ENCODE measurements at regions not wholly inside any gene's neighbourhood (a gene's known extent, or its start where the extent isn't known, plus 50 kb on each side); places are given as distances from the start of the nearest gene placed in this dataset.

DNA sequence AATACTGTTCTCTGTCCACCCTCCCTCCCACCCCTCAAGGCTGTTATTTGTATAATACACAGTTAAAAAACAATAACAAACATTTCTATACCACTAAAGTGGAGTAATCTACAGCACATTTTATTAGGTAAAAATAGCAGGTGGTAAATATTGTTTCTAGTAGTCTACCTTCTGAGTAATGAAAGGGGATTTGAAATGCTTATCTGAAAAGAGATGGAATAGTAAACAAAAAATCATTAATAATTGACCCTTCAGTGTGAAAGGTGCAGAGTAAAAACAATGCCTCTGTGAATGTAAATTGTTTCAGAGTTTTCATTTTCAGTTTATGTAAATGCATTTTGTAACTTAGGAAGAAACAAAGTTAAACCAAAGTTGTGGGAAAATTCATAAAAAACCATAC is 321.2 kb downstream of the SLC16A7 start:
- H3K27ac ChIP-seq (ENCODE audit: low read depth, low read length) = no peak overlapping the region
- no peak overlapping the region for H3K4me3 Mint-ChIP-seq
- DNase-seq (no peak), ATAC-seq (no peak)
- H3K27ac Mint-ChIP-seq = no peak overlapping the region
- no peaks in the 10 kb centered on the region for H3K27me3 ChIP-seq (ENCODE audit: control insufficient read depth in 2 of 2, insufficient read depth in 2 of 2, low read length in 2 of 2)
- H3K9me3 Mint-ChIP-seq = peaks cover 0 to 17% (median 4%) of the 10 kb centered on the region in 11 donors
- no peaks in the 10 kb centered on the region for H3K9me3 ChIP-seq (ENCODE audit: control insufficient read depth in 2 of 3, low read length in 3 of 3)
- ChIA-PET POLR2A (no interaction called here), CTCF (no interaction called here)
- intact Hi-C loops (cut with micrococcal nuclease) = no loop called here
- no peaks in the 10 kb centered on the region for H3K36me3 Mint-ChIP-seq
- no peaks in the 10 kb centered on the region for H3K36me3 ChIP-seq (ENCODE audit: control insufficient read depth in 2 of 3, insufficient read depth in 3 of 3, low read length in 3 of 3)
- no peak overlapping the region for H3K4me3 ChIP-seq (ENCODE audit: low read length)
- H3K4me1 Mint-ChIP-seq = no peaks in the 10 kb centered on the region
- H3K27me3 Mint-ChIP-seq = no peaks in the 10 kb centered on the region
- H3K4me1 ChIP-seq (ENCODE audit: control insufficient read depth in 2 of 2, insufficient read depth in 2 of 2, low read length in 2 of 2) = no peaks in the 10 kb centered on the region

DNA sequence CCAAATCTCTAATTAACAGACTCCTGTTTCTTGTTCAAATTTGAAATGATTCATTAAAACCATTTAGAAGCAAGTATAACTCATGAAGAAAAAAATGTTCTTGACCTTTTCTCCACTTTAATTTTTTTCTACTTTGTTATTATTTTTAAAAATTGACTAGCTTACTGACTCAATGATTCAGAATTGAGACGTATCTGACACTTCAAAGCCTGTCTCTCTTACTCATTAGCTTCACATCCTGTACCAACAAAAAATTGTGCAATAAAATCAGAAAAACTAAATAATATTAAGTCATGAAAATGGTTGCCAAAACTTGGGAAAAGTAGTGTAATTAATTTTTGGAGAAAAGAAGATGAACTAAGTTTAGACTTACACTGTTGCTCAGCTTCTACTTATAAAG is 331.2 kb downstream of the SLC16A7 start:
- H3K4me1 Mint-ChIP-seq = no peaks in the 10 kb centered on the region
- H3K36me3 Mint-ChIP-seq = no peaks in the 10 kb centered on the region
- H3K27ac Mint-ChIP-seq = no peak overlapping the region
- DNase-seq (no peak), ATAC-seq (no peak)
- Histone ChIP-seq H3K36me3 (ENCODE audit: control insufficient read depth in 2 of 3, insufficient read depth in 3 of 3, low read length in 3 of 3) (no peaks in the 10 kb centered on the region), H3K9me3 (ENCODE audit: control insufficient read depth in 2 of 3, low read length in 3 of 3) (no peaks in the 10 kb centered on the region), H3K4me3 (ENCODE audit: low read length) (no peak overlapping the region), H3K27ac (ENCODE audit: low read depth, low read length) (no peak overlapping the region), H3K27me3 (ENCODE audit: control insufficient read depth in 2 of 2, insufficient read depth in 2 of 2, low read length in 2 of 2) (no peaks in the 10 kb centered on the region), H3K4me1 (ENCODE audit: control insufficient read depth in 2 of 2, insufficient read depth in 2 of 2, low read length in 2 of 2) (no peaks in the 10 kb centered on the region)
- intact Hi-C loops (cut with micrococcal nuclease) = no loop called here
- POLR2A ChIA-PET = no interaction called here
- peaks cover 0 to 9% (median 0%) of the 10 kb centered on the region in 5 donors for H3K27me3 Mint-ChIP-seq
- H3K9me3 Mint-ChIP-seq = peaks cover 0 to 15% (median 2%) of the 10 kb centered on the region in 11 donors
- no peak overlapping the region for H3K4me3 Mint-ChIP-seq
- CTCF ChIA-PET = no interaction called here

DNA sequence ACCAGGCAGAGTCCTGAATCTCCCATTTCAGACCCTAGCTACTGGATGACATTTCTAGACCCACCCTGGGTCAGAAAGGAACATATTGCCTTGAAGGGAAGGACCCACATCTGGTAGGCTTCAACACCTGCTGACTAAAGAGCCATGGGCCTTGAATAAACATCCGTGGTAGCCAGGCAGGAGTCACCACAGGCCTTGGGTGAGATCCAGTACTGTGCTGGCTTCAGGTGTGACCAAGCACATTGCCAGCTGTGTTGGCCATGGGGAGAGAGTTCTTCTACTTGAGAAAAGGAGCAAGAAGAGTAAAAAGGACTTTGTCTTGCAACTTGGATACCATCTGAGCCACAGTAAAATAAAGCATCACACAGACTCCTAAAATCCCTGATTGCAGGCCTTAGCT is 332.6 kb downstream of the SLC16A7 start:
- ATAC-seq (no peak), DNase-seq (no peak)
- Histone ChIP-seq H3K27ac (ENCODE audit: low read depth, low read length) (no peak overlapping the region), H3K36me3 (ENCODE audit: control insufficient read depth in 2 of 3, insufficient read depth in 3 of 3, low read length in 3 of 3) (no peaks in the 10 kb centered on the region), H3K9me3 (ENCODE audit: control insufficient read depth in 2 of 3, low read length in 3 of 3) (no peaks in the 10 kb centered on the region), H3K27me3 (ENCODE audit: control insufficient read depth in 2 of 2, insufficient read depth in 2 of 2, low read length in 2 of 2) (no peaks in the 10 kb centered on the region), H3K4me3 (ENCODE audit: low read length) (no peak overlapping the region), H3K4me1 (ENCODE audit: control insufficient read depth in 2 of 2, insufficient read depth in 2 of 2, low read length in 2 of 2) (no peaks in the 10 kb centered on the region)
- no peak overlapping the region for H3K27ac Mint-ChIP-seq
- ChIA-PET POLR2A (no interaction called here), CTCF (no interaction called here)
- intact Hi-C loops (cut with micrococcal nuclease) = no loop called here
- H3K9me3 Mint-ChIP-seq = peaks cover 0 to 15% (median 2%) of the 10 kb centered on the region in 11 donors
- no peaks in the 10 kb centered on the region for H3K4me1 Mint-ChIP-seq
- no peak overlapping the region for H3K4me3 Mint-ChIP-seq
- no peaks in the 10 kb centered on the region for H3K36me3 Mint-ChIP-seq
- peaks cover 0 to 9% (median 0%) of the 10 kb centered on the region in 5 donors for H3K27me3 Mint-ChIP-seq

DNA sequence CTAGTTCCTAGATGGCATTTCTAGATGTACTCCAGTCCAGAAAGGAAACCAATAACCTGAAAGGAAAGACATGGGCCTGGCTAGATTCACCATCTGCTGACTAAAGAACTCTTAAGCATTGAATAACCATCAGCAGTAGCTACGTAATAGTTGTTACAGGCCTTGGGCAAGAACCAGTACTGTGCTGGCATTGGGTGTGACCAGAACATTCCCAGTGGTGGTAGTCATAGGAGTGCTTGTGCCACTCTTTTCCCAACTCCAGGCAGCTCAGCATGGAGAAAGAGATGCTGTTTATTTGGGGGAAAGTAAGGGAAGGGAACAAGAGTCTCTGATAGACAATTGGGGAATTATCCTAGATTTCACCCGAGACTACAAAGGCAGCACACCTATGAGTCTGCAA is 333.3 kb downstream of the SLC16A7 start:
- H3K4me3 Mint-ChIP-seq = no peak overlapping the region
- Histone ChIP-seq H3K27me3 (ENCODE audit: control insufficient read depth in 2 of 2, insufficient read depth in 2 of 2, low read length in 2 of 2) (no peaks in the 10 kb centered on the region), H3K9me3 (ENCODE audit: control insufficient read depth in 2 of 3, low read length in 3 of 3) (no peaks in the 10 kb centered on the region), H3K36me3 (ENCODE audit: control insufficient read depth in 2 of 3, insufficient read depth in 3 of 3, low read length in 3 of 3) (no peaks in the 10 kb centered on the region), H3K4me1 (ENCODE audit: control insufficient read depth in 2 of 2, insufficient read depth in 2 of 2, low read length in 2 of 2) (no peaks in the 10 kb centered on the region), H3K27ac (ENCODE audit: low read depth, low read length) (no peak overlapping the region), H3K4me3 (ENCODE audit: low read length) (no peak overlapping the region)
- no peak overlapping the region for H3K27ac Mint-ChIP-seq
- ATAC-seq (no peak), DNase-seq (no peak)
- no peaks in the 10 kb centered on the region for H3K4me1 Mint-ChIP-seq
- intact Hi-C loops (cut with micrococcal nuclease) = no loop called here
- peaks cover 0 to 9% (median 0%) of the 10 kb centered on the region in 5 donors for H3K27me3 Mint-ChIP-seq
- H3K36me3 Mint-ChIP-seq = no peaks in the 10 kb centered on the region
- ChIA-PET POLR2A (no interaction called here), CTCF (interaction anchor here (0.7 kb wide), 1 partner anchor 343 kb away, joined by 3 read pairs; no protein-coding TSS in a partner anchor)
- peaks cover 0 to 15% (median 2%) of the 10 kb centered on the region in 11 donors for H3K9me3 Mint-ChIP-seq

DNA sequence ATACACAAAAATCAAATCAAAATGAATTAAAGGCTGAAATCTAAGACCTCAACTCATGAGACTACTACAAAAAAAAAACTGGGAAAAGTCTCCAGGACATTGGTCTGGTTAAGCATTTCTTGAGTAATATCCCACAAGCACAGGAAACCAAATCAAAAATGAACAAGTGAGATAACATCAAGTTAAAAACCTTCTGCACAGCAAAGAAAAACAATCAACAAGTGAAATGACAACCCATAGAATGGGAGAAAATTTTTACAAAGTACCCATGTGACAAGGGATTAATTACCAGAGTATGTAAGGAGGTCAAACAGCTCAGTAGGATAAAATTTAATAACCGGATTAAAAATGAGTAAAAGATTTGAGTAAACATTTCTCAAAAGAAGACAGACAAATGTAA is 338.7 kb downstream of the SLC16A7 start:
- intact Hi-C loops (cut with micrococcal nuclease) = no loop called here
- H3K4me3 Mint-ChIP-seq = no peak overlapping the region
- ChIA-PET CTCF (no interaction called here), POLR2A (no interaction called here)
- peaks cover 0 to 20% (median 2%) of the 10 kb centered on the region in 11 donors for H3K9me3 Mint-ChIP-seq
- Histone ChIP-seq H3K36me3 (ENCODE audit: control insufficient read depth in 2 of 3, insufficient read depth in 3 of 3, low read length in 3 of 3) (no peaks in the 10 kb centered on the region), H3K4me3 (ENCODE audit: low read length) (no peak overlapping the region), H3K27me3 (ENCODE audit: control insufficient read depth in 2 of 2, insufficient read depth in 2 of 2, low read length in 2 of 2) (no peaks in the 10 kb centered on the region), H3K9me3 (ENCODE audit: control insufficient read depth in 2 of 3, low read length in 3 of 3) (no peaks in the 10 kb centered on the region), H3K4me1 (ENCODE audit: control insufficient read depth in 2 of 2, insufficient read depth in 2 of 2, low read length in 2 of 2) (no peaks in the 10 kb centered on the region), H3K27ac (ENCODE audit: low read depth, low read length) (no peak overlapping the region)
- H3K4me1 Mint-ChIP-seq = no peaks in the 10 kb centered on the region
- no peaks in the 10 kb centered on the region for H3K36me3 Mint-ChIP-seq
- peaks cover 0 to 4% (median 0%) of the 10 kb centered on the region in 5 donors for H3K27me3 Mint-ChIP-seq
- ATAC-seq (no peak), DNase-seq (no peak)
- no peak overlapping the region for H3K27ac Mint-ChIP-seq

DNA sequence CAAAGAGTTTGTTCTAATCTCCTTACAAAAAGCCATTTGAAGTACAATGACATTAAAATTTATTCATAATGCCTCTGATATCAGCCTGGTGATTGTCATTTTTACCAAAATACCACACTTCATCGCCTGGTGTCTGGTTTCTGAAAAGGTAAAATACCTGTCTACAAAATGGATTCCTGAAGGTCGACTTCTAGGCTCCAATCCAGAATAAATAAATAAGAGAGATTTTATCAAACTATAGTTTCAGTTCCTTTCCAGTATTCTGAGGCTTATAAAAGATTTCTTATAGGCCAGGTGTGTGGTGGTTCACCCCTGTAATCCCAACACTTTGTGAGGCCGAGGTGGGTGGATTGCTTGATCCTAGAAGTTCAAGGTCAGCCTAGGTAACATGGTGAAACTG is 340.7 kb downstream of the SLC16A7 start:
- Mint-ChIP-seq H3K27me3 (peaks cover 0 to 3% (median 0%) of the 10 kb centered on the region in 5 donors), H3K4me3 (no peak overlapping the region), H3K4me1 (no peaks in the 10 kb centered on the region), H3K9me3 (peaks cover 0 to 7% (median 0%) of the 10 kb centered on the region in 11 donors), H3K27ac (no peak overlapping the region), H3K36me3 (no peaks in the 10 kb centered on the region)
- ATAC-seq (no peak), DNase-seq (no peak)
- intact Hi-C loops (cut with micrococcal nuclease) = no loop called here
- CTCF ChIA-PET = no interaction called here
- Histone ChIP-seq H3K27ac (ENCODE audit: low read depth, low read length) (no peak overlapping the region), H3K4me1 (ENCODE audit: control insufficient read depth in 2 of 2, insufficient read depth in 2 of 2, low read length in 2 of 2) (no peaks in the 10 kb centered on the region), H3K9me3 (ENCODE audit: control insufficient read depth in 2 of 3, low read length in 3 of 3) (no peaks in the 10 kb centered on the region), H3K27me3 (ENCODE audit: control insufficient read depth in 2 of 2, insufficient read depth in 2 of 2, low read length in 2 of 2) (no peaks in the 10 kb centered on the region), H3K4me3 (ENCODE audit: low read length) (no peak overlapping the region), H3K36me3 (ENCODE audit: control insufficient read depth in 2 of 3, insufficient read depth in 3 of 3, low read length in 3 of 3) (no peaks in the 10 kb centered on the region)
- POLR2A ChIA-PET = no interaction called here

DNA sequence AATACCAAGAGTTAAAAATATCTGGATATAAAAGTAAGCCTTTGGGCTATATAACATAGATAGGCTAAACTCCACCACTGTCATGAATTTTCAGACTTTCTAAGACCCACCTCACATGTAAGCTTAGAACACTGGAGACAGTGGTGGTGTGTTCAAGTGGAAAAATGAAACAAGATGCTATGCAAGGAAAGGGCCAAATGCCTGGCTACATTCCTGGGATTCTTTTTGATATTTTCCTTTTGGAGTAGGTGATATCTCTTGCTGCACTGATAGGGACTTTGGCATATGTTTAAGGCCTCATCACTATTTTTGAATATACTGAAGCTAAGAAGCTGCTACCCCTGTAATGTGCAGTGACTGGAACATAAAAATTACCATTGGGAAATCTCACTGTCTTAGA is 341.3 kb downstream of the SLC16A7 start:
- Mint-ChIP-seq H3K4me1 (no peaks in the 10 kb centered on the region), H3K27ac (no peak overlapping the region), H3K36me3 (no peaks in the 10 kb centered on the region), H3K27me3 (peaks cover 0 to 3% (median 0%) of the 10 kb centered on the region in 5 donors), H3K4me3 (no peak overlapping the region), H3K9me3 (peaks cover 0 to 7% (median 0%) of the 10 kb centered on the region in 11 donors)
- ChIA-PET CTCF (no interaction called here), POLR2A (no interaction called here)
- no peaks in the 10 kb centered on the region for H3K36me3 ChIP-seq (ENCODE audit: control insufficient read depth in 2 of 3, insufficient read depth in 3 of 3, low read length in 3 of 3)
- intact Hi-C loops (cut with micrococcal nuclease) = no loop called here
- DNase-seq (no peak), ATAC-seq (no peak)
- H3K27me3 ChIP-seq (ENCODE audit: control insufficient read depth in 2 of 2, insufficient read depth in 2 of 2, low read length in 2 of 2) = no peaks in the 10 kb centered on the region
- no peak overlapping the region for H3K27ac ChIP-seq (ENCODE audit: low read depth, low read length)
- H3K9me3 ChIP-seq (ENCODE audit: control insufficient read depth in 2 of 3, low read length in 3 of 3) = no peaks in the 10 kb centered on the region
- no peaks in the 10 kb centered on the region for H3K4me1 ChIP-seq (ENCODE audit: control insufficient read depth in 2 of 2, insufficient read depth in 2 of 2, low read length in 2 of 2)
- no peak overlapping the region for H3K4me3 ChIP-seq (ENCODE audit: low read length)

Data from naive thymus-derived CD4-positive, alpha-beta T cell (primary cell).